Esophagus squamous epithelium (tissue), 4 donors: ENCODE measurements at regions not wholly inside any gene's neighbourhood (a gene's known extent, or its start where the extent isn't known, plus 50 kb on each side); places are given as distances from the start of the nearest gene placed in this dataset.

Experiments used
- CTCF ChIP-seq, 6 experiments: fragments of 450-650 bp in 4 of 6; fragments of 200-600 bp in 2 of 6; sonication (generic) in 2 of 6; IDR thresholded peaks; one replicate each; pipeline ENCODE4 v1.5.1; 2016 to 2019; ENCODE audit warnings: antibody characterized with exemption in 6 of 6, mild to moderate bottlenecking in 4 of 6, moderate library complexity in 4 of 6
- POLR2A ChIP-seq, 4 donors: fragments of 450-650 bp; IDR thresholded peaks; one replicate each; pipeline ENCODE4 v1.6.1; 2017; ENCODE audit warnings: antibody characterized with exemption in 4 of 4, mild to moderate bottlenecking in 4 of 4, moderate library complexity in 3 of 4

DNA sequence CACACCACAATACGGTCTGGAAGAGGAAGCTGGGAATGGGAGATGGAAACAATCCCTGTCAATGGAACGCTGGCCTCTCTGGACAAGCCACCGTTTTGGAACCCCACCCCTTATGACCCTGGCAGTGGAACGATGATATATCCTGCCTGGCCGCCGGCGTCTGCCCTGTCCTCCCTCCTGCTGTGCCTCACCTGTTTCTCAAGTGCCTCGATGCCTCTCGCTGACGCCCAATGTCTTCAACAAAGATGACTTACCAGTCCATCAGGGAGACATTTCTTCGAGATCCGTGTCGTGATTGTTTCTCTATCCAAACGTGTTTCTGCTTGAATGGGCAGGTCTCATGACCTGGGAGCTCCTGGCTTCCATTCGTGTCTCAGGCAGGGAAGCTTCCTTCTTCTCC, 476.5 kb downstream of the SPATA31A7 start:
- TF ChIP-seq CTCF (IDR thresholded peaks at IDR 0.05) (no peak), POLR2A (IDR thresholded peaks at IDR 0.05) (no peak)
